GM19468 (cell line): ENCODE measurements at regions not wholly inside any gene's neighbourhood (a gene's known extent, or its start where the extent isn't known, plus 50 kb on each side); places are given as distances from the start of the nearest gene placed in this dataset.
"Not testable (repeated sequence)": the region's sequence is repeated elsewhere in the genome, so short reads cannot be mapped to it uniquely, and the experiment has no call there.

ENCODE experiments used
- ATAC-seq: cut with Tn5 transposase; IDR thresholded peaks from one replicate; pipeline ENCODE4 v1.9.1; 2021; ENCODE audit warnings: mild to moderate bottlenecking, moderate library complexity, moderate number of reproducible peaks; ENCODE audit not compliant: unreplicated experiment; ENCODE audit errors: extremely low read depth

DNA sequence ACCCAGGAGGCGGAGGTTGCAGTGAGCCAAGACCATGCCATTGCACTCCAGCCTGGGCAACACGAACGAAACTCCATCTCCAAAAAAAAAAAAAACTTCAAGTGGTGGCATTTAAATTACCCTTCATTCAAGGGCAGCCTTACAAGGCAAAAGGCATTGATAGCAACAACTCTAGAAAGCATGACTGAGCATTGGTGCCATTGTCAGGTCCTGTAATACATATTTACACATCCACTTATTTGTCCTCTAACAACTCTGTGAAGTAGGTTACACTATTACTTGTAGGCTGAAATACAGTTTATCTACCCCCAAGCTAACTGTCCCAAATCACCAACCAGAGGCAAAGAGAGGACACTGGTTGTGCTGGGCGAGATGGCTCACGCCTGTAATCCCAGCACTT, 52.7 kb upstream of the LARP1 start:
- ATAC-seq: no peak

DNA sequence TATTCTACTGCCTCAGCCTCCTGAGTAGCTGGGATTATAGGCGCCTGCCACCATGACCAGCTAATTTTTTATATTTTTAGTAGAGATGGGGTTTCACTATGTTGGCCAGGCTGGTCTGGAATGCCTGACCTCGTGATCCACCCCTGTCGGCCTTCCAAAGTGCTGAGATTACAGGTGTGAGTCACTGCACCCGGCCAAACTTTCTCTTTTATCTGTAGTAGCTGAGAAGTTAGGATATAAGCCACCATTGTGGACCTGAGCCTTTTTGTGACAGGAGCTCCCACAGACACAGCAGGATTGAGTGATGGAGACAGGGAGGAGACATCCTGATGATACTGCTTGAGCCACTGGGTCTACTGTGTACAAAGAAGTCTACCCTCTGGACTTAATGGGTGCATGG, 53.5 kb upstream of the LARP1 start:
- ATAC-seq: not testable (repeated sequence)

DNA sequence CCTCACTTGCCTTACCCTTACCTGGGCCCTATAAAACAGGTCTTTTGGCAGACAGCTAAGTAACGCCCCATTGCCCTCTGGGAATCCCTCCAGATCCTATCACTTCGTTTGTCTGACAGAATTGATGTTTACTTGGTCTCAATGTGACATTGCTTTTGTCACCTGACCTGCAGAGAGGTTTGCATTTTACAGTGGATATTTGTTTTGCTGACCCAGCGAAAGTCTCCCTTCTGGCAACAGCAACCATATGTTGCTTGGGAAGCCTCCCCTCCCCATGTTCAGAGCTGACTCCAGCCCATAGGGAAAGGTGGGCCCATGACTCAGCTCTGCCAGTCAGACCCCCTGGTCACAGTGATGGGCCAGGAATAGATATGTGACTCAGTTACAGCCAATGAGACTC, 54.0 kb upstream of the LARP1 start:
- ATAC-seq: no peak

DNA sequence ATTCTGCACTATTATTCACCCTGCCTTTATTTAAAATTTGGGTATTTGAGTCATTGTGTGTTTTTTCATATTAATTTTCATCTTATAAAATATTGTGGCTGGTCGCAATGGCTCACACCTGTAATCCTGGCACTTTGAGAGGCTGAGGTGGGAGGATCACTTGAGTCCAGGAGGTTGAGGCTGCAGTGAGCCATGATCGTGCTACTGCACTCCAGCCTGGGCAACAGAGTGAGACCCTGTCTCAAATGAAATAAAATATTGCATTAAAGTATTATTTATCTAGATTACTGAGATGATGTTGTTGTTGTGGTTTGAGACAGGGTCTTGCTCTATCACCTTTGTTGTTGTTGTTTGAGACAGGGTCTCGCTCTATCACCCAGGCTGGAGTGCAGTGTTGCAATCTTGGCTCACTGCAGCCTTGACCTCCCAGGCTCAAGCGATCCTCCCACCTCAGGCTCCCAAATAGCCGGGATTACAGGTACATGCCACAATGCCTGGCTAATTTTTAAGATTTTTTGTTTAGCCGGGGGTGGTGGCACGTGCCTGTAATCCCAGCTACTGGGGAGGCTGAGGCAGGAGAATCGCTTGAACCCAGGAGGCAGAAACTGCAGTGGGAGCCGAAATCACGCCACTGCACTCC, 54.8 kb upstream of the LARP1 start:
- ATAC-seq: not testable (repeated sequence)

DNA sequence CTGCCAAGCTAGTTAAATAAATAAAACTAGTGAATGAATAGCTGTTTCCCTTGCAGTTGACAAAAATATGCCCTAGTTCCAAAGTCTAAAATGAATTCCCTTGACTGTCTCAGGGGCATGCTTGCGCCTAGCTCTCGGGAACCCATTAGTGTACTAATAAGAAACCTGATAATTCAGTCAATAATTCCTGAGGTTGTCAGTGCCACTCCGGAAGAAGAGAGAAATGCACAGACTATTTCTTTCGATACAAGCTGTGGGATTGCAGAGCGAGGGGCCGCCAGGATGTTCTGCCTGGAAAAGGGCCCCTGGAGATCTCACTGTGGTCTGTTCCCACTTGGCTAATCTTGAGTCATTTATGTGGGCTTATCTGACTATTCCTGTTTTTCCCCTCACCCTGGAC, 56.4 kb upstream of the LARP1 start:
- no peak for ATAC-seq

DNA sequence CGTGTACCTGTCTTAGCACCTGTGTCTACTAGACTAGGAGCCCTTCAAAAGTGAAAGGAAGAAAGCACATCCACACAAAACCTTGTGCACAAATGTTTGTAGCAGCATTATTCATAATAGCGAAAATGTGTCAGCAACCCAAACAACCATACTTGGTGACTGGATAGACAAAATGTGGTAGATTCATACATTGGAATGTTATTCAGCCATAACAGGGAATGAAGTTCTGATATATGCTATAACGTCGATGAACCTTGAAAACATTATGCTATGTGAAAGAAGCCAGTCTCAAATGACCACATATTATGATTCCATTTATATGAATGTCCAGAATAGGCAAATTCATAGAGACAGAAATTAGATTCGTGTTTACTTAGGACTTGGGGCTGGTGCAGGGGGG, 57.8 kb upstream of the LARP1 start:
- ATAC-seq: no peak

DNA sequence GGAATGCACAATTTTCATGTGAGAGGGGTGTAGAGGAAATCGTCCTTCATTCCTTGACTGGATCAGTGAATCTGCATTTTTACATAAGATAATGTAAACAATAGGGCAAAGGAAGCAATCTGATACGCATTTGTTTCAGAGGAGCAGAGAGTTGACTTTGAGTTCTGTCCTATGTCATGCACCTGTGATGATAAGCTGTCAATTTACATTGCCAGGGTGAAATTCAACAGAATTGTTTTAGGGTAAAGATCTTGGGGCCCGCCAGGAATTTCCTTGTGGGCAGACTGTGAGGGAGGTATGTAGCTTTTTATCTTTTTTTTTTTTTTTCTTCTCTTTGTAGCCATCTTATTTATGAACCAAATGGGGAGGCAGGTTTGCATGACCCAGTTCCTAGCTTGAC, 58.3 kb upstream of the LARP1 start:
- ATAC-seq: no peak

DNA sequence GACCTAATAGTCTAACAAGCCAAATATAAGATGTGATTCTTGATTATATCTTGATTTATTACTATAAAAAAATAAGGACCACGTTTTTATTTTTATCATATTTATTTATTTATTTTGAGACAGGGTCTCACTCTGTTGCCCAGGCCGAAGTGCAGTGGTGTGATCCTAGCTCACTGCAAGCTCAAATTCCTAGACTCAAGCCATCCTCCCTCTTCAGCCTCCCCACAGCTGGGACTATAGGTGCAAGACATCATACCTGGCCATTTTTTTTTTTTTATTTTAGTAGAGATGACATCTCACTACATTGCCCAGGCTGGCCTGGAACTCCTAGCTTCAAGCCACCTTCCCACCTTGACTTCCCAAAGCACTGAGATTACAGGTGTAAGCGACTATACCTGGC, 61.0 kb upstream of the LARP1 start:
- no peak for ATAC-seq

DNA sequence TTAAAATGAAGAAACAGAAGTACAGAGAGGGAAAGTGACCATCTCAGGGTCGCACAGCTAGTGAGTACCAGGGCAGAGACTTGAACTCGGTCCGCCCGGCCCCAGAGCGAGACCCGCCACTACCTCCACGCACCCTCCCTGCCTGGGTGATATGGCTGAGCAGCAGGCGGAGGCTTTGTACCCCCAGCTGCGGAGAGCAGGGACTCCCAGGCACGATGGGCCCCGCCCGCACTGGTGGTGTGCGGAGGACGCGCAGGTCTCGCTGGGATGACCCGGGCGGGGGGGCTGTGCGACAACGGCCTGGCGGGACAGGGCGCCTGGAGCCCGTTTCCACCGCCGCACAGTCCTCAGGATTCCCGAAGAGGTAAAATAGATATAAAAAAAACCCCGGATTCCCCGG, 64.7 kb upstream of the LARP1 start:
- ATAC-seq: no peak

DNA sequence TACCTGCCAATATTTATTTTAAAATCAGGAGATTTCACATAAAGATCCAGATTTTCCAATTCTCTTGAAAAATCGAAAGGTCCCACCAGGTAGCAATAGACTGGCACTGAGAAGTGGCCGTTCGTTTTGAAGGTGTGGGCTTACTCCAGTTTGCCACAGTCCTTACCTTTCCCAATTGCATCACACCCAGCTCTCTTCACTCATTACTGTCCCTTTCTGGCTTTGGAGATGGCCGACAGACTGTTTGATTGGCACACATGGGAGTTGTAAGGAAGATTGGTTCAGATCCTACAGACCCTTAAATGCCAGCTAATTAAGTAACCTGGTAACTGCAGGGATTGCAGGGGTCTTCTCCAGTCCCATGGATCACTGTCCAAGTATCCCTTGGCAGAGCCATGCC, 68.7 kb upstream of the LARP1 start:
- no peak for ATAC-seq

DNA sequence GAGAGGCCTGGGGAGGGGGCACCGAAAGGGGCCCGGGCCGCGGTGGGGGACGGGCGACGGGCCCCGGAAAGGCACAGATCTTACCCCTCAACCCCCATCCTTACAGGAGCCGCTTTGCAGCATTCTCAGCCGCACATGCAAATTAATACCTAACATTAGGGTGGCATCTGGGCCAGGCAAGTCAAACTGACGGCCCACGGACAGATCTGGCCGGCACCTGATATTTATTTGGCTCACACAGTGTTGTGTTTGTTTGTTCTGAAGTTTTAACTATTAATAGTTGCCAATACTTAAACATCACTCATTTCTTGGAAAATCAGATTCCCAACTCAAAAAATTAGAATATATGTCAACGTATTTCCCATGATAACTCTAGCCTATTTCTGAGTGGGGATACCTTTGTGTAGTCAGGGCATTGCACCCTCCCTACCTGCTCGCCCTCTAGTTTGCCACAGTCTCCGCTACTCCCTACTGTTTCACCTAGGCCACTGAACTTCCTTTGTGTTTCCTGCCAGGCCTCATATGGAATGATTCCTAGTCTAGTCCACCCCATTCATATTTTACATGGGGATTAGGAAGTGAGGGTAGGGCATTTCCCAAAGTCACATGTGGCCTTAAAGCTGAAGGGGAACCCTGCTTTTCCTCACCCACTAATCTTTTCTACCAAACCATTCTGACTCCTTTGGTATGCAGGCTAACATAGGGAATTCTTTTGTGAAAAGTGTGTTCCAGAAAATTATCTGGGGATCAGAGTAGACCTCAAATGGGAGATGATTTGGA, 71.9 kb upstream of the LARP1 start:
- peak; percentile 38 for ATAC-seq

DNA sequence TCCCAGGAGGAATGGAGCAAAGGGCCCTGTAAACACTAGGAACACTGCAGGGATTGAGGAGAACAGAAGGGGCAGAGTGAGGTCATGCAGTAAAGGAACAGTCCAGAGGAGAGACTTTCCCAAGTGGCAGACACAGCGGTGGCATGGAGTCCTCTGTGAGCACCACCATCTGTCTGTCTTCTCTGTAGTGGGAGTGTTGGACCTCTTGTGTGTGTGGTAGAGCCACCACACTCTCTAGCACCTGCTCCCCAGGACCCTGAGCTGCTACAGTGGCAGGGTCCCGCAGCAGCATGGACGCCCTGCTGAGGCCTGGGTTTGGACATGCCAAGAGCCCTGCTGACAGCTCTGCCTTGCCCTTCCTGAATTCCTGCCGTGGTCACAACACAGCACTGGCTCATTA, 75.7 kb upstream of the LARP1 start:
- no peak for ATAC-seq

DNA sequence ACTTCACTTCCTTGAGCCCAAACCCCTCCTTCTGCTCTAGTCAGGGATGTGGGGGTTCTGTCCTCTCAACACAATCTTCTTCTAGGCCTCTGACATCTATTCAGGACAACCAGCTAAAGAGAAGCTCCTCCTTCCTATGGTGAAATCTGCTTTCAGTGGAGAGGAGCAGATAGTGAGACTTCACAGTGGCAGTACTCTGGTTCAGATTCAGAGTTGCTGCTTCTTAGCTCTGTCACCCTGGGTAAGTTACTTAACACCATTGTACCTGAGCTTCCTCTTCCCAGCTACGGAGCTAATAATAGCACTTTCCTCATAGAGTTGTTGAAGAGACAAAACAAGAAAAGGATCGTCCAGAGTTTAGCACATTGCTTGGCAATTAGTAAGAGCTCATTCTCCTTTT, 77.3 kb upstream of the LARP1 start:
- no peak for ATAC-seq

DNA sequence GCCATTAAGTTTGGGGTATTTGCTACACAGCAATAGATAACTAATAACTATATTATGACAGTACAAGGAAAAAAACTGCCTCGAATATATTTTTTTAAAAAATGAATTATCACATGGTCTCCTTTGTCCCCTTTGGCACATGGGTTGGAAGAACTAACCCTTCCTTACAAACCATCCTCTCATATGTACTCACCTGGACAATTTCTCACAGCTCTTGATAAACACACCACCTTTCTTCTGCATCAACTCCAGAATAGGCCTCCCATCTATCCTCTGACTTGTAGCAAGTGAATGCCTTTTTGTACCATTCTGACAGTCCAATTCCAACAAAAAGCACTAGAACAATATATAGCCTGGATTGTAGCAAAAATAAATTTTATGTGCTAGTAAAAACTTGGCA, 78.7 kb upstream of the LARP1 start:
- no peak for ATAC-seq

DNA sequence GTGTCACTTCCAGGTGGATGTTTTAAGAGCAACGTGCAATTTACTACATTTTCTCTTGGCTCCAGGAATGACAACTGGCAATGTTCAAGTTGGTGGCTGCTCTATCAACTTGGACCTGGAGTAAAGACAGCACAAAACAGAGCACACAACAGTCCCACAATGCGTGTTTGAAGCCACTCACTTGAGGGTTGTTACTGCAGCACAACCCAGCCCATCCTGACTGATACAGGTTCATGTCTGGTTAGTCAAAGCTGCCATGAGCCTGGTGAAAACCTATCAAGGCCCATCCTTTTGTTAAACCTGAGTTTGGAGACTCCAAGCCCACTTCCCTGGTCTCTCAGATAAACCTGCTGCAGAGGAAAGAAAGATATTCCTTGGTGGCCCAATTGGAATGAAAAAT, 81.1 kb upstream of the LARP1 start:
- no peak for ATAC-seq

DNA sequence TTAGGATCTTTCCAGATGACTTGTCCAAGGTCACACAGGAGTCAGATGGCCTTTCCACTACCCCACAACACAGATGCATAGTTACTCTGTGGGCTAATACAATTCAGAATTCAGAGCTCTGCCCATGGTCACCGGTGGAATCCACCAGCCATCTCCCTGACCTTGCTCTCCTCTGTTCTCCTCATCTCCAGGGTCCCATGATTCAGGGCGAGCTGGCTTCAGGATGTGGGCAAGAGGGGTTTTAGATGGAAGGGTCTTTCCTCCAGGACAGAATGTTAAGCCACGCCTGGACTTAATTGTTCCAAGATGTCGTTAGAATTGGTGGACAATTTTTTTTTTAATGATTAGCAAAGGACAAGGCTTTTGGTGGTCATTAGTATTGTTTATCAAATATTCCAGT, 81.7 kb upstream of the LARP1 start:
- ATAC-seq: no peak

DNA sequence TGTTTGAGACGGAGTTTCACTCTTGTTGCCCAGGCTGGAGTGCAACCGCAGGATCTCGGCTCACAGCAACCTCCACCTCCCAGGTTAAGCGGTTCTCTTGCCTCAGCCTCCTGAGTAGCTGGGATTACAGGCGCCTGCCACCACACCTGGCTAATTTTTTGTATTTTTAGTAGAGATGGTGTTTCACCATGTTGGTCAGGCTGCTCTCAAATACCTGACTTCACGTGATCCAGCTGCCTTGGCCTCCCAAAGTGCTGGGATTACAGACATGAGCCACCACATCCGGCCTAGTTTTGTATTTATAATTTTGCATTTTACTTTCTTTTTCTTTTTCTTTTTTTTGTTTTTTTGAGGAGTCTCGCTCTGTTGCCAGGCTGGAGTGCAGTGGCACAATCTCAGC, 85.3 kb upstream of the LARP1 start:
- ATAC-seq: not testable (repeated sequence)

DNA sequence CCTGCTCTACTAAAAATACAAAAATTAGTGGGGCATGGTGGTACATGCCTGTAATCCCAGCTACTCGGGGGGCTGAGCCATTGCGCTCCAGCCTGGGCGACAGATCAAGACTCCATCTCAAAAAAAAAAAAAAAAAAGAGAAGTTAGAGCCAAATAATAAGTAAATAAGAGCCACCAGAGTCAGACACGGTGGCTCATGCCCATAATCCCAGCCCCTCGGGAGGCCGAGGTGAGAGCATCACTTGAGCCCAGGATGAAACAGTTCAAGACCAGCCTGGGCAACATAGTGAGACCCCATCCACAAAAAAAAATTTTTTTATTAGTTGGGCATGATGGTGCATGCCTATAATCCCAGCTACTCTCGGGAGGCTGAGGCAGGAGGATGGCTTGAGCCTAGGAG, 85.8 kb upstream of the LARP1 start:
- no peak for ATAC-seq

DNA sequence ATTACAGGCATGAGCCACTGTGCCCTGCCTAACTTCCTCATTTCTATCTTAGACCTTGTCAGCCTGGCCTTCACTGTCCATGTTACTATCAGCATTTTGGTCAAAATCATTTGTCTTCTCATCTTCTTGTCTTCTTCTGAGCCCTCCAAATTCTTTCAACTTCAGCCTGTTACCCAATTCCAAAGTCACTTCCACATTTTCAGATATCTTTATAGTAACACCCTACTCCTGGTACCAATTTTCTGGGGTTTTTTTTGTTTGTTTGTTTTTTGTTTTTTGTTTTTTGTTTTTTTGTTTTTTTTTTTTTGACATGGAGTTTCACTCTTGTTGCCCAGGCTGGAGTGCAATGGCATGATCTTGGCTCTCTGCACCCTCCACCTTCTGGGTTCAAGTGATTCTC, 90.3 kb upstream of the LARP1 start:
- ATAC-seq: no peak

DNA sequence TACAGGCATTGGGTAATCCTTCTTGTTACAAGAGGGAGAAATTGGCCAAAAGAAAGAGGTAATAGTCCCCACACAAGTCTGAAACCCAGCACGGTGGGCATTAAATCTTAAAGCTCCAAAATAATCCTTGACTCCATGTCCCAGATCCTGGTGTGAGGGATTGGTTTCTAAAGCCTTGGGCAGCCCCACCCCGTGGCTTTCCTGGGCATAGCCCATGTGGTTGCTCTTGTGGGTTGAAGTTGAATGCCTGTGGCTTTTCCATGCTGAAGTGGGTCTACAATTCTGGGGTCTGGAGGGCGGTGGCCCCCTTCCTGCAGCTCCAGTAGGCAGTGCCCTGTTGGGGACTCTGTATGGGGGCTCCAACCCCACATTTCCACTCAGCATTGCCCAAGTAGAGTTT, 91.8 kb upstream of the LARP1 start:
- no peak for ATAC-seq

DNA sequence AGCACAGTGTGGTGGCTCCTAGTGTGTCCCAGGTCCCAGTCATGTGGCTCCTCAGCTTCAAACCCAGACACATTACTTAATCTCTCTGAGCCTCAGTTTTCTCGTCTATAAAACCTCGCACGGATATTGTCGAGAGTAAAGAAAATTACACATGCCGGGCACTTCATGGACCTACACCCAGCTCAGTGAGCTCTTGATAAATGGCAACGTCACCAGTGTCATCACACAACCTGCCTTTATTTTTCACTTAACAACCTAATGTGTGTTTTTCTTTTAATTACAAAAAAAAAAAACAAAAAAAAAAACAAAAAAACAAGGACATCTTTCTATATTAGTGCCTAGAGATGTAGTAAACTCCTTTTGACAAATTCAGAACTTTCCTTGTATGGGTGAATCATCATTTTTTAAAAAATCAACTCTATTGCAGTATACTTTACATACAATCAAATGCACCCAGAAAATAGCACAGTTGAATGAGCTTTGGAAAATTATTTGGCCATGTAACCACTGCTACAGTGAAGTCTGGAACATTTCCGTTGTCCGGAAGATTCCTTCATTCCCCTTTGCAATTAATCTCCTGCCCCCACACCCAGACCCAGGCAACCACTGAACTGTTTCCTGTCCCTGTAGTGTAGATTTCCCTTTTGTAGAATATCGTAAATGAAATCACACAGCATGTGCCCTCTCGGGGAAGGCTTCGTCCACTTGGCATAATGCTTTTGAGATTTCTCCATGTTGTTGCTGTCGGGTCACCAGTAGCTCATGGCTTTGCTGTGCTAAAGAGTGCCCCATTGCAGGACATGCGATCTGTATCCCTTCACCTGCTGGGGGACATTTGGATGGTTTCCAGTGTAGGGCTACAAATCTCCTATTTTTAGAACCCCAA, 100.4 kb upstream of the LARP1 start:
- no peak for ATAC-seq
